Activated T-helper 1 cell treated with anti-CD3 and anti-CD28 coated beads, Interleukin-2, amount 50 U/mL, for 16 hours (primary cell): ENCODE measurements at regions not wholly inside any gene's neighbourhood (a gene's known extent, or its start where the extent isn't known, plus 50 kb on each side); places are given as distances from the start of the nearest gene placed in this dataset.

Source experiments
- DNase-seq, 2 donors: peaks; one replicate each; pipeline ENCODE4 v3.0.0-alpha.2; 2020; ENCODE audit warnings: low read depth in 1 of 2, low spot score in 1 of 2

- no peak for DNase-seq
Observed at GRCh38 chr11:116507849-116508695, 264.7 kb downstream of the BUD13 start.

GRCh38 chr11:116507016-116507415, 265.8 kb downstream of the BUD13 start:
- no peak for DNase-seq

- no peak for DNase-seq
Observed at GRCh38 chr11:116506263-116506825, 266.4 kb downstream of the BUD13 start.

GRCh38 chr11:116505298-116506262, 267.2 kb downstream of the BUD13 start:
- DNase-seq = no peak

- DNase-seq = no peak
Observed at GRCh38 chr11:116504541-116505297, 268.1 kb downstream of the BUD13 start.

- no peak for DNase-seq
Observed at GRCh38 chr11:116503216-116504160, 269.3 kb downstream of the BUD13 start.

- no peak for DNase-seq
Observed at GRCh38 chr11:116502641-116503061, 270.1 kb downstream of the BUD13 start.

- no peak for DNase-seq
Observed at GRCh38 chr11:116501728-116502127, 271.1 kb downstream of the BUD13 start.

GRCh38 chr11:116500947-116501602, 271.7 kb downstream of the BUD13 start:
- DNase-seq = no peak

- no peak for DNase-seq
Observed at GRCh38 chr11:116500026-116500946, 272.5 kb downstream of the BUD13 start.

- no peak for DNase-seq
Observed at GRCh38 chr11:116499396-116500003, 273.3 kb downstream of the BUD13 start.

GRCh38 chr11:116498161-116498560, 274.6 kb downstream of the BUD13 start:
- no peak for DNase-seq

- DNase-seq = no peak
Observed at GRCh38 chr11:116492600-116492999, 280.2 kb downstream of the BUD13 start.

GRCh38 chr11:116488836-116489389, 283.9 kb downstream of the BUD13 start:
- no peak for DNase-seq

- no peak for DNase-seq
Observed at GRCh38 chr11:116485425-116485824, 287.4 kb downstream of the BUD13 start.

GRCh38 chr11:116482716-116483115, 290.1 kb downstream of the BUD13 start:
- no peak for DNase-seq

GRCh38 chr11:116481126-116481675, 291.6 kb downstream of the BUD13 start:
- DNase-seq = no peak
